RPMI7951 (cell line): ENCODE measurements at regions not wholly inside any gene's neighbourhood (a gene's known extent, or its start where the extent isn't known, plus 50 kb on each side); places are given as distances from the start of the nearest gene placed in this dataset.
"Not testable (repeated sequence)": the region's sequence is repeated elsewhere in the genome, so short reads cannot be mapped to it uniquely, and the experiment has no call there.

Experiments
- DNase-seq: peaks from one replicate; pipeline ENCODE4 v3.0.0-alpha.2; 2012; ENCODE audit warnings: low read depth

GRCh38 chr16:77066896-77067496 lies 124.0 kb upstream of the MON1B start:
- DNase-seq: no peak

- DNase-seq: no peak
Measured at GRCh38 chr16:77067900-77068299, 123.1 kb upstream of the MON1B start.

DNA sequence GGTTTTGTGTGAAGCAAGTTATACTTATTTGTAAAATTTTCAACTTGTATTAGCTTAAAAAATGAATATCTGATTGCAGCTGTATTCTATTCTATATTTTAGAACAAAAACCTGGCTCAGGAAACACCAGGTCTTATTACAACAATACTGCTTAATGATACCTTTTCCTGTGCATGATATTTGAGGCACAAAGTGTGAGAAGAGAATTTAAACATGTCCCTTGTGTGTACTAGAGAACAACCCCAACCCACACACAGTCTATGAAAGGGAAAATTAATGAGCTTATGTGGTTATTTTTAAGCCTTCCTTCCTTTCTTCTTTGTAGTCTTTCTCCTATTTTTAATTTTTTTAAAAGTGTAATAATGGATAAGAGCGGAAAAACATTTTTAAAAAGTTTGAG lies 122.6 kb upstream of the MON1B start:
- no peak for DNase-seq

GRCh38 chr16:77069929-77070328 lies 121.1 kb upstream of the MON1B start:
- no peak for DNase-seq

DNA sequence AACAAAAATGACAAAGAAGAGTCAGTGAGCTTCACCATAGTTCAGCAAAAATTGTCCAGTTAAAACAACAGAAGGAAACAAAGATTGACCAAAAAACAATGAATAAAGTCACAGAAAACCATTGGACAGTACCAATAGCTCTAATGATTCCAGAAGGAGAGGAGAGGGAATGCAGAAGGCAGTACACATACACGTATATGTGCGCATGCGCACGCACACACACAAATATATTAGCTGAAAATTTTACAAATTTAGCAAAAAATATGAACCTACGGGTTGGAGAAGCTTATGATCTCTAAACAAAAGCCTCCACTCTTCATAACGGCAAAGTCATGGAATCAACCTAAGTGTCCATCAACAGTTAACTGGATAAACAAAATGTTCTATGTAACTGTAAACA lies 120.3 kb upstream of the MON1B start:
- DNase-seq: no peak

- DNase-seq: no peak
Measured at GRCh38 chr16:77076839-77077238, 114.2 kb upstream of the MON1B start.

DNA sequence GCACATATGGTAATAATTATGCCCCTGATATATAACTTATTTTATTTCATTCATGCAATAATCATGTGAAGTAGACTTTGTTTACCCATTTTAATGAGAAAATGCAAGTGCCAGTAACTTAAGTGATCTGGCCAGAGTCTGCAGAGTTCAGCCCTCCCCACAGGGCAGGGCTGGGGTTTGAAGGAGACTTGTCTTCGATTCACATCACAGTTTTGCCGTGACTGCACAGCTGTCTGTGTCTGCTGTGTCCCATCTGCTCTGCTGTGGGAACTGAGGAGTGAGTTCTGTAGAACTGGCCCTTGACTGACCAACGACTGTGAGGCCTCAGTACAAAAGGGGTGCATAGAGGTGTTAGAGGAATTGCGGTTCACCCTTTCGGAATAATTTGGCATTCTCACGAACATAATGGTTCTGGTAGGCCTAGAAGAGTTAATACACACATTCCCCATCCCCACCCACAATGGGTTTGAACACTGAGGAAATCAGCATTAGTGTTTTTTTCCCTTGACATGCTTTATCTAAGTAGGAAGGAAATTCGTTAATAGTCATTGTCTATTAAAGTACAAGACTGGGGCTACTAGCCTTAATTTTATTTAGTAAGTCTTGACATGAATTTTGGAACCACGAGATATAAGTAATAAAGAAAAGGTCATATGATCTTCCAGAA lies 113.6 kb upstream of the MON1B start:
- no peak for DNase-seq

GRCh38 chr16:77085981-77086380 lies 105.0 kb upstream of the MON1B start:
- no peak for DNase-seq

GRCh38 chr16:77090062-77090461 lies 100.9 kb upstream of the MON1B start:
- DNase-seq: no peak

DNA sequence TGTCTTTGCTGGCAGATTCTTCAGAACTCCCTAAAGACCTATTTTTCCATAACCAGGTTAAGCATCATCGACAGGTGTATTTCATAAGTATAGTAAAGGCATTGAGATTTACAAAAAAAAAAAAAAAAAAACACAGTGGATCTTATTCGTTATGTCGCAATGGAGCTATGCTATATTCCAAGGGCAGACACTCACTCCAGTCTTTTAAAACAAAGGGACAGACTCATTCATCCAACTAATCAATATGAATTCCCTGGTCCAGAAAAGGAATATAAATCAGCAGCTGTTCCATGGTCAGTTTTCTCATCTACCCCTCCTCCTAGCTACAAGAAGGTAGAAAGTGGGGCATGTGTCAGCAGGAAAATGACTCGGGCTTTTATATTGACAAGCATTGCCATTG lies 97.7 kb upstream of the MON1B start:
- DNase-seq: no peak

DNA sequence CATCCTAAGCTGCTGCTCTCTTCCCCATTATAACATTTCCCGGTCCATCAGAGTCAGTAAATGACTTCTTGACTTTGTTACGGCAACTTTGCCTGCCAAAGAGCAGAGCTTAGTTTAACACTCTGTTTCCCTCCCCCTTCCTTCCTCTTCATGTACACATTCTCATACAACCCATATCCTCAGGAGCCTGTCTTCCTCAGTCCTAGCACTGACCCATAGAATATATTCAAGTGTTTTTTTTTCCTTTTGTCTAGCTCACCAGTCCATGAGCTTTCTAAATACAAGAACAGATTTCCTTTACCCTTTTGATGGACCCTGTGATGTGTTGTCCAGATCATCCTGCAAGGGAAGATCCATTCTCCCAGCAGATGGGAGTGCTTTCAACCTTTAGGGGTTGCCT lies 97.0 kb upstream of the MON1B start:
- DNase-seq: no peak

GRCh38 chr16:77111056-77111565 lies 79.9 kb upstream of the MON1B start:
- DNase-seq: no peak

GRCh38 chr16:77112746-77113145 lies 78.2 kb upstream of the MON1B start:
- DNase-seq: no peak

- no peak for DNase-seq
Measured at GRCh38 chr16:77113835-77114234, 77.2 kb upstream of the MON1B start.

DNA sequence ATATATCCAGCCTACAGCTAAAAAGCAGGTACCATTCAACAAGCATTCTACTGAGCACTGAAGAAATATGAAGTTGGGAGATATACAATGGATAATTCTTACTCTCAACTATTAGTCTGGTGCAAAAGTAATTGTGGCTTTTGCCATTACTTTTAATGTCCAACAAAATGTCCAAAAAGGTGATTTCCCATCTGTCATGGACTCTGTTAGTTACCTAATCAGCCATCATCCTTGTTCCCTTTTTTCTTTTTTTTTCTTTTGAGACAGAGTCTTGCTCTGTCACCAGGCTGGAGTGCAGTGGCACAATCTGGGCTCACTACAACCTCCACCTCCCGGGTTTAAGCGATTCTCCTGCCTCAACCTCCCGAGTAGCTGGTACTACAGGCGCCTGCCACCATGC lies 76.6 kb upstream of the MON1B start:
- not testable (repeated sequence) for DNase-seq

DNA sequence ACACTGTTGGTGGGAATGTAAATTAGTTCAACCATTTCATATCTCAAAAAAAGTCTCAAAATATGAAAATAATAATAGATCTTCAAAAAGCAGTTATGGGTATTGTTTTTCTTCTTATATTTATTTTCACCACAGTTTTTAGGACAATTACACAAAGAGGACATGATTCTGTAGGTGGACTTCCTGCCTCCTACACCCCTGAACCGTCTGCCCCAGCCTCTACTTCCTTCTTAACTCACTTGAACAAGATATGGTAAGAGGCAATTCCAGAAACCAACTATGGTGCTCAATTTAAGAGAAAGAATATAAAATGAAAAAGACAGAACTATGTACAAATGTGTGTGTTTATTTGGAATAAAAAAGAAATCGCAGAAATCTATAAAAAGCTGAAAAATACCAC lies 74.1 kb upstream of the MON1B start:
- DNase-seq: no peak

- no peak for DNase-seq
Measured at GRCh38 chr16:77117707-77118106, 73.3 kb upstream of the MON1B start.

DNA sequence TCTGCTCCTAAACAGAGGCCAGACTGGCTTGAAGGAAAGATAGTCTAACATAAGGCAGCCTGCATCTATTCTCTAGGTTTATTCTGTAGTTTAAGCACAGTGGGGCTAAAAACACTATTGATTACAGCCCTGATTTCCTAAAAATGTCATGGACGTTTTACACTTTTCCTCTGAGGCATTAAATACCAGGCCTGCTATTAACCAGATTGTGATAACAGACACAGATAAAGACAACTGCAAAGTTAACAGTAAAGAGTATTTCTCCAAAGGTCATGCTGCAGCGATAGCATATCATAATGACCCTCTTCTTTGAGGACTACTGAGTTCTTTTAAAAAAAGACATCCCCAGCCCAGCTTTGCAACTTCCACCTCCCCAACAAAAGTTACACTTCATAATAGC lies 59.6 kb upstream of the MON1B start:
- no peak for DNase-seq

DNA sequence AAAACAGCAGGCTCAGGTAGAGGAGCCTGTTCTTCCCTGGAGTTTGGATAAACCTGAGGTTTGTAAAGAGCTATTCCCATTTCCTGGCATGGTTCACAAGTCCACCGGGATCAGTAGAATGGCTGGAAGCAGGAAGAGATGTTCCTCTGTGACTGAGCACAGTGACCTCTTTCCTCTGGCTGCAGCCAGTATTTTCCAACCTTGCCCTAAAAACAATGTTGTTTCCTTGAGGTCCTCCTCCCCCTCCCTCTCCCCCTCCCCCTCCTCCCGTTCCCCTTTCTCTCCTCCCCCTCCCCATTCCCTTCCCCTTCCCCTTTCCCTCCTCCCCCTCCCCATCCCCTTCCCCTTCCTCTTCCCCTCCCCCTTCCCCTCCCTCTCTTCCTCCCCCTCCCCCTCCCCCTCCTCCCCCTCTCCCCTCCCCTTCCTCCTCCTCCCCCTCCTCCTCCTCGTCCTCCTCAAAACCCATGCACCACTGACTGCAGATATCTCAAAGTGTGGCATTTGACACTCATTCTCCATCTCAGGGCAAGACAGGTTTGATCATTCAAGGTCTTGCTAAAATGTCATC lies 58.9 kb upstream of the MON1B start:
- no peak for DNase-seq

DNA sequence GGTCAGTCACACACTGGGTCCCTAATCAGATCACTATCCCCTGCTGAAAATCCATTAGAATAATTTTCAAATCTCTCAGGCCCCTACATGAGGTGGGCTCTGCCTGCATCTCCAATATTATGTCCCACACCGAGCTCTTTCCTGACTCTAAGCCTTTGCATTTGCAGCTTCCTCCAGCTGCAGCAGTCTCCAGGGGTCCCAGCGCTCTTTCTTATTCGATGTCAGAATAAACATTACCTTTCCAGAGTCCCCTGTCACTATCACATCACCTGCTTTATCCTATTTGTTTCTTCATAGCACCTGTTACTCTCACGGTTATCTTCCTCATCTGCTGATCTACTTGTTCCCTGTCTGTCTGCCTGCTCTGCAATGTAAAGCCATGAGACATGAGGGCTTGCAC lies 57.3 kb upstream of the MON1B start:
- DNase-seq: no peak

GRCh38 chr16:77137045-77137444 lies 53.9 kb upstream of the MON1B start:
- DNase-seq: no peak
